Esophagus muscularis mucosa (tissue), 4 donors: ENCODE measurements at regions not wholly inside any gene's neighbourhood (a gene's known extent, or its start where the extent isn't known, plus 50 kb on each side); places are given as distances from the start of the nearest gene placed in this dataset.
A peak's percentile ranks its signal among the peaks of the same experiment; 100 is the strongest.

ENCODE experiments used
- DNase-seq: peaks from one replicate; pipeline ENCODE4 v3.0.0-alpha.2; 2017; ENCODE audit errors: extremely low spot score
- H3K27ac ChIP-seq, 4 donors: fragments of 200-600 bp; sonication (generic); replicated peaks in 1 of 4; 1 replicate in 3 of 4; 2 replicates in 1 of 4; pipeline ENCODE4 v1.5.1; 2016 to 2019; ENCODE audit warnings: mild to moderate bottlenecking in 1 of 4
- H3K27me3 ChIP-seq, 4 donors: fragments of 200-600 bp; sonication (generic); one replicate each; pipeline versions ENCODE4 v1.5.1 to v1.6.0; 2016 to 2019
- H3K36me3 ChIP-seq, 4 donors: fragments of 200-600 bp; sonication (generic); one replicate each; pipeline ENCODE4 v1.5.1; 2016 to 2019
- H3K4me1 ChIP-seq, 4 donors: fragments of 200-600 bp; sonication (generic); one replicate each; pipeline ENCODE4 v1.5.1; 2016 to 2019
- H3K4me3 ChIP-seq, 4 donors: fragments of 200-600 bp; sonication (generic); 1 replicate in 2 of 4; 2 replicates in 2 of 4; pipeline ENCODE4 v1.5.1; 2016 to 2019; ENCODE audit warnings: mild to moderate bottlenecking in 4 of 4, moderate library complexity in 1 of 4
- H3K9me3 ChIP-seq, 4 donors: fragments of 200-600 bp; sonication (generic); 1 replicate in 3 of 4; 2 replicates in 1 of 4; pipeline ENCODE4 v1.5.1; 2016 to 2019
- CTCF ChIP-seq, 3 experiments: fragments of 200-600 bp in 2 of 3; fragments of 450-650 bp in 1 of 3; sonication (generic) in 2 of 3; IDR thresholded peaks; one replicate each; pipeline ENCODE4 v1.5.1; 2017 to 2019; ENCODE audit warnings: antibody characterized with exemption in 3 of 3, mild to moderate bottlenecking in 2 of 3, moderate library complexity in 1 of 3
- EP300 ChIP-seq: sonication (generic); formaldehyde crosslinking; IDR thresholded peaks from one replicate; pipeline ENCODE4 v1.6.1; 2017; ENCODE audit warnings: antibody characterized with exemption
- POLR2A ChIP-seq: fragments of 450-650 bp; IDR thresholded peaks from one replicate; pipeline ENCODE4 v1.6.1; 2017; ENCODE audit warnings: antibody characterized with exemption, moderate library complexity, mild to moderate bottlenecking, low read depth
- POLR2AphosphoS5 ChIP-seq, 2 donors: sonication (generic); formaldehyde crosslinking; IDR thresholded peaks; one replicate each; pipeline ENCODE4 v1.6.1; 2017; ENCODE audit warnings: antibody characterized with exemption in 2 of 2
- WGBS: methylation state at CpG from one replicate; pipeline ENCODE4 v1.1.5; 2018; 5-methylcytosine and 5-hydroxymethylcytosine counted together
- intact Hi-C: fragments of 100-400 bp; cut with DNase I; formaldehyde crosslinking; loops from one replicate; pipeline ENCODE4 v1.15.1; 2023

GRCh38 chr14:94682061-94682516 lies 69.9 kb downstream of the SERPINA3 start:
- TF ChIP-seq POLR2A (no peak), EP300 (no peak), POLR2AphosphoS5 (IDR thresholded peaks at IDR 0.05) (no peak), CTCF (IDR thresholded peaks at IDR 0.05) (no peak)
- DNase-seq, result no peak

GRCh38 chr14:94681300-94682060 lies 69.3 kb downstream of the SERPINA3 start:
- peaks cover 0 to 56% (median 0%) of the 10 kb centered on the region in 4 donors for H3K27me3 ChIP-seq
- no peak overlapping the region for H3K4me3 ChIP-seq
- no peak for DNase-seq
- 84% methylated on average over 10 of the region's 15 CpGs for WGBS
- H3K9me3 ChIP-seq, result no peaks in the 10 kb centered on the region
- intact Hi-C loops, result no loop called here
- no peaks in the 10 kb centered on the region for H3K36me3 ChIP-seq
- no peaks in the 10 kb centered on the region for H3K4me1 ChIP-seq
- no peak overlapping the region for H3K27ac ChIP-seq
- TF ChIP-seq CTCF (IDR thresholded peaks at IDR 0.05), result peak in 1 of 3 experiments; percentile 36
- TF ChIP-seq POLR2AphosphoS5 (IDR thresholded peaks at IDR 0.05), result no peak
- no peak for TF ChIP-seq POLR2A
- no peak for TF ChIP-seq EP300

More at GRCh38 chr14:94682061-94682516, 69.9 kb downstream of the SERPINA3 start:
- no peaks in the 10 kb centered on the region for H3K36me3 ChIP-seq
- intact Hi-C loops, result no loop called here
- no peak overlapping the region for H3K4me3 ChIP-seq
- no peaks in the 10 kb centered on the region for H3K9me3 ChIP-seq
- H3K27me3 ChIP-seq, result peaks cover 0 to 55% (median 0%) of the 10 kb centered on the region in 4 donors
- no peak overlapping the region for H3K27ac ChIP-seq
- H3K4me1 ChIP-seq, result no peaks in the 10 kb centered on the region
- WGBS, result 79% methylated on average over 14 of the region's 14 CpGs

GRCh38 chr14:94680862-94681288 lies 68.7 kb downstream of the SERPINA3 start:
- intact Hi-C loops, result no loop called here
- H3K27me3 ChIP-seq, result peaks cover 0 to 57% (median 0%) of the 10 kb centered on the region in 4 donors
- WGBS, result 89% methylated on average over 5 of the region's 6 CpGs
- no peaks in the 10 kb centered on the region for H3K36me3 ChIP-seq
- DNase-seq, result no peak
- TF ChIP-seq CTCF (IDR thresholded peaks at IDR 0.05) (no peak), POLR2A (no peak), POLR2AphosphoS5 (IDR thresholded peaks at IDR 0.05) (no peak), EP300 (no peak)
- no peak overlapping the region for H3K4me3 ChIP-seq
- H3K27ac ChIP-seq, result no peak overlapping the region
- H3K4me1 ChIP-seq, result no peaks in the 10 kb centered on the region
- H3K9me3 ChIP-seq, result no peaks in the 10 kb centered on the region

- no peaks in the 10 kb centered on the region for H3K4me1 ChIP-seq
Measured at GRCh38 chr14:94679937-94680861, 68.0 kb downstream of the SERPINA3 start.

More at GRCh38 chr14:94679937-94680861, 68.0 kb downstream of the SERPINA3 start:
- 82% methylated on average over 18 of the region's 19 CpGs for WGBS
- peaks cover 0 to 64% (median 0%) of the 10 kb centered on the region in 4 donors for H3K27me3 ChIP-seq
- no peak overlapping the region for H3K27ac ChIP-seq
- H3K36me3 ChIP-seq, result no peaks in the 10 kb centered on the region
- TF ChIP-seq EP300, result no peak
- H3K9me3 ChIP-seq, result no peaks in the 10 kb centered on the region
- intact Hi-C loops, result no loop called here
- H3K4me3 ChIP-seq, result no peak overlapping the region
- no peak for DNase-seq
